GM21619 (cell line): ENCODE measurements at regions not wholly inside any gene's neighbourhood (a gene's known extent, or its start where the extent isn't known, plus 50 kb on each side); places are given as distances from the start of the nearest gene placed in this dataset.

ENCODE experiments used
- ATAC-seq: cut with Tn5 transposase; IDR thresholded peaks from one replicate; pipeline ENCODE4 v1.9.1; 2021; ENCODE audit not compliant: unreplicated experiment

DNA sequence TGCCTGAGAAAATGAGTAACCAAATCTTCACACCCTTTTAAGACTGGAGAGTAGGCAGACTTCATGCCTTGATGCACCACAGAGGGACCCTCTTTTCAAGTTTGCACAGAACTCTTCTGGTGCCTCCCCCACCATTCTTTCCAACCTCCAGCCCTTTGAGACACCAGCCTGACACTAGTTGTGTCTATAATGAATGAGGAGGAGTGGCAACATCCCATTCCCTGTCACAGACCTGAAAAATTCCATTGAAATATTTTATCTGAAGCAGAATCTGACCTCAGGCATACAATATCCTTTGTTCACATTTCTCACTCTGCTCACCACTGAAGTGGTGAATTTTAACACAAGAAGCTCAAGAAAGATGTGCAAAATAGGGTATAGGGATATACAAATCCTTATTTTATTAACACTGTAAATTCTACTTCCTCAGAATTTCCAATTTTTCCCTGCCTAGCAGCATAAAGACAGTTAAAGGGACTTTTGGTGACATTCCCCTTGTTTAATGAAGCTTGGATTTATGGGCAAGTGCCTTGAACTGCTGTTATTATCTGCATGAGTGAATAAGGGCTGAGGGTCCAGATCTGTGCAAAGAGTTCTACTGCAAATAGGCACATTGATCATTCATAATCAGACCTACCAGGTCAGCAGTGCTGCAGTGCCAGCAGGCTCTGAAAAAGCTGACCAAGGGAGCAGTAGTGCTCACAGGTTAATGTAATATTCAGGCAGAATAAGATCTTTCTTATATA is 149.9 kb upstream of the PAQR3 start:
- ATAC-seq = no peak

DNA sequence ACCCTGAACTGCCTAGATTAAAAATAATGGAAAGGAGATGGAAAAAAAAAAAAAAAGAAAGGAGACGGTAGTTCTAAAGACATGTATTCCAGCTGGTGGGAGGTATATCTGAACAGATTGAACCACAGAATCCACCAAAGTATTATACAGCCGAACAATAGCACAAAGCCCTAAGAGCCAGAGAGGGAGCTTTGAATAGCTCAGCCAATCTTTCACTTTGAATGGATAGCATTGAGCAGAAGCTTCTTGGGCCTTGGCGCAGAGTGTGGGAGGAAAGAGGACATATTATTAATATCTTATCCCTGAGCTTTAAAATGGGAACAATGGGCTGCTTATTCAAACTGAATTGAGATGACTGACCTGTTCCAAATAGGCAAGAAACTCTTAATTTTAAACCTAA is 147.8 kb upstream of the PAQR3 start:
- ATAC-seq = no peak

GRCh38 chr4:79083406-79084010 is 144.3 kb upstream of the PAQR3 start:
- ATAC-seq = no peak

GRCh38 chr4:79082997-79083396 is 143.8 kb upstream of the PAQR3 start:
- ATAC-seq = no peak

DNA sequence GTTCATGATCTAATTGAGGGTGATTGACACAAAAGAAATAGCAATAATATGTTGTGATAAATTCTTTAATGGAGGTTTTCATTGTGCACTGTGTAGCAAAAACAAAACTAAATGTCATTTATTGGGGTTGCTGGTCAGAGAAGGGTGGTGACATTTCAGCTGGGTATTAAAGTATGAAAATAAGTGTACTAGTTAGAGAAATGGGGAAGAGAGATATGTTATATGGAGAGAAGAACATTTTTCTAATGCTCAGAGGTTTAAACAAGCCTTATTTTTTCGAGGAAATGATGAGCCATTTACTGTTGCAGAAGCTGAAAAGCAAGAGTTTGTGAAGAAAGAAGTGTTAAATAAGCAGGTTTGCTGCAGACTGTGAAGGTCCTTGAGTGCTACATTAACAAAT is 142.7 kb upstream of the PAQR3 start:
- ATAC-seq = no peak

DNA sequence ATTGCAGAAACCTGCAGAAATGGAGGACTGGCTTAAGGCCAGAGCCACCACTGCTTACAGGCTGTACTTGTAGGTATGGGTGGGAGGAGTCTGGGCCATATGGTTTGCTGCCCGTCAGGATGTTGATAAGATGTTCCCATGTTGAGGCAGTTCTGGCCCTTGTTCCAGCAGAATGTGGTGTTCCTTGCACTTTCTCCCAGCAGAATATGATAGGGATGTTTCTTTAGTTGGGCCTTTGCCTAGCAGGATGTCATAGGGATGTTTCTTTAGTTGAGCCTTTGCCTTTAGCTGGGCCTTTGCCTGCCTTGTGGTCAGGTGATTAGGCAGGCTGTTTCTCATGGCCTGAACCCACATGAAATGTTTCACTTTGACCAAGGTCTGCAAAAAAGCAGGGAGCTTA is 139.1 kb upstream of the PAQR3 start:
- ATAC-seq = no peak

DNA sequence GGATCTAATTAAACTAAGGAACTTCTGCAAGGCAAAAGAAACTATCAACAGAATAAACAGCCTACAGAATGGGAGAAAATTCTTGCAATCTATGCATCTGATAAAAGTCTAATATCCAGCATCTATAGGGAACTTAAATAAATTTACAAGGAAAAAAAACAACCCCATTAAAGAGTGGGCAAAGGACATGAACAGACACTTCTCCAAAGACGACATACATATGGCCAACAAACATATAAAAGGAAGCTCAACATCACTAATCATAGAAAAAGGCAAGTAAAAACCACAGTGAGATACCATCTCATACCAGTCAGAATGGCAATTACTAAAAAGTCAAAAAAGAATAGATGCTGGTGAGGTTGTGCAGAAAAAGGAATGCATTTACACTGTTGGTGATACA is 134.8 kb upstream of the PAQR3 start:
- no peak for ATAC-seq

- no peak for ATAC-seq
These were observed 134.2 kb upstream of the PAQR3 start for GRCh38 chr4:79073471-79073870.

- no peak for ATAC-seq
These were observed 126.0 kb upstream of the PAQR3 start for GRCh38 chr4:79065262-79065661.

DNA sequence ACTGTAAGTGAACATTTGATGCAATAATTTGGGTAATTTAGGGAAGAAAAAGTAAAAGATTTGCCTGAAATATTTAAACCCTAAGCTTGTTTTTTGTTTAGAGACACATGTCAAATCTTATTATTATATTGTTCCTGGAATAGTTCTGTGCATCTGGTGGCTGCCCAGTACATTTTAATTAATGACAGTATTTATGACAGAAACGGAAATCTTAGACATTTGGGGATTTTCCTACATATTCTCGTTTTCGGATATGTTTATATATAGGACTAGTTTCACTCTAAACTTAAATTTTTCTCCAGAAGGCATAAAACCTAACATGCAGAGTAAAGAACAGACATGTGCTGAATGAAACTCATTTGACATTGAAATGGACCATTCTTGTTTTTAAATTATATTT is 125.6 kb upstream of the PAQR3 start:
- ATAC-seq = no peak

DNA sequence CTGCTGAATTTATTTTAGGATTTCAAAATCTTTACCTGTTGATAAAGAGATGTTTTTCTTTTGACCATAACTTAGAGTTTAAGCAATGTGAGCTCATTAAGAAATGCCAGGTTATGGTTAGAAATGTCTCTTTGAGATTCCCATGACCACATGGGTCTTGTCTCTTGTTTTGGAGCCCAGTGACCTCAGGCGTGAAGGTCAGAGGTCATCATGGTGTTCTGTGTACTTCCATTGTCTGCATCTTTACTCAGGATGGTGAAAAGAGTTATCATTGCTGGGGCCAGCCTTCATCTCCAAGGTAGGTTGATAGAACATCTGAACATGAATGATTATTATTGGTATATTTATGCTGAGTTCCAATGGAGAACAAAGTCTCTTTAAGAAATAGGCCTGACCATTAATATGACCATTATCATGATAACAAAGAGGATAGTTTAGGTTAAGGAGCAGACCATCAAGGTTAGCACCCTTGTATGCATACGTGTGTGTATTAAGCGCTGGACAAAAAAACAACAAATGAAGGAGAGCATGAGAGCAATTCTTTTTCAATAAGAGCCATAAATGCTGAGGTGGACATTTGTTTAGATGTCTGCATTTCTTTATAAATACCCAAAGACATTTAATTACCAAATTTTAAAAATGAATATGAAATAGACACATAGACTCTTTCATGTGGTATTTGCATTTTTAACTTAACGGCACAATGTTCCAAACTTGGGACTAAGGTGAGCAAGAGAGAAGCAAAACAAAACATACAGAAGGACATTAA is 120.6 kb upstream of the PAQR3 start:
- no peak for ATAC-seq

DNA sequence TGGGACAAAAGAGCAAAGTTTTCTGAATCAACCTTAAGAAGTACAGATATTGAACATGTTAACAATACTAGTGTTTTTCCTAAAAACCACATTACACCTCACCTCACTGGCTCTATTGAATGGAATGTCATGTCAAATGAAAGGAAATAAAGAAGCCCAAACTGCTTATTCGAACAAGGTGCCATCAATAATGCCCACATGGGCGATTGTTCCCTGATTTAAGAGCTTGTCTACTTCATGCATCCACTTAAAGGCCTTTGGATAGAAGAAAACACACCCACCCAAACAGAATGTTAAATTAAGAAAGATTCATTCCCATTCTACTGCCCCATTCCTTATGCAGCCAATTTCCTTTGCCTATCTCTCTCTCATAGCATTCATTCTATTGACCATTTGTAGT is 118.5 kb upstream of the PAQR3 start:
- no peak for ATAC-seq

GRCh38 chr4:79053754-79054153 is 114.5 kb upstream of the PAQR3 start:
- no peak for ATAC-seq

- ATAC-seq = no peak
These were observed 111.3 kb upstream of the PAQR3 start for GRCh38 chr4:79050541-79050880.

DNA sequence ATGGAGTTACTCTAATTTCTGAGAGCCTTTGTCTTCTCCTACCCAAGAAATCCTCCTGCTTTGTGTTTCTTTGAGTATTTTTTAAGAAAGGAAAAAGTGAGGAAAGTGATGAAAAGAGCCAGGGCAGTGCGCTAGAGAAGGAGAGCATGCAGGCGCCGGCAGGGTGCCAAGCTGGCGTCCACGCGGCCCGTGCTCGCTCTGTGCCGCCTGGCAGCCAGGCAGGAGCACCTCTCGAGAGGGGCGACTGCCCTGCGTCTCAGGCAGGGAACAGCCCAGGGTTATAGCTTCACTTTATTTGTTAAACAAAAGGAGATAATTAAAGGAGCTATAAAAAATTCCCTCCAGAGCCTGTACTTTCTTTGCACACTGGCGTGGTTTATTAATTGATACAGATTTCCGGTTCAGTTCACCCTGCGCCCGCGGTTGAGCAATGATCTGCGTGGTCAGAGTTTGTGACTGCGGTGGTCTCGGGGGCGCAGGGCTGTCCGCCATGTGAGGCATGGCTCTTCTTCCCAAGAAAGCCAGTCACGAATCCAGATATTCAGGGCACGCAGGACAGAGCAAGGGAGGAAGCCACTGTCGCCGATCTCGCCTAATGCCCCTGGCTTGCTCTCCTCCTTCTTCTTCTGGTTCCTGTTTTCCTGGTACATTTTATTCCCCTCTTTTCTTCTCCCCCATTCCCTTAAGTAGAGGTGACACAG is 110.8 kb upstream of the PAQR3 start:
- no peak for ATAC-seq

GRCh38 chr4:79048878-79049277 is 109.6 kb upstream of the PAQR3 start:
- ATAC-seq = no peak

DNA sequence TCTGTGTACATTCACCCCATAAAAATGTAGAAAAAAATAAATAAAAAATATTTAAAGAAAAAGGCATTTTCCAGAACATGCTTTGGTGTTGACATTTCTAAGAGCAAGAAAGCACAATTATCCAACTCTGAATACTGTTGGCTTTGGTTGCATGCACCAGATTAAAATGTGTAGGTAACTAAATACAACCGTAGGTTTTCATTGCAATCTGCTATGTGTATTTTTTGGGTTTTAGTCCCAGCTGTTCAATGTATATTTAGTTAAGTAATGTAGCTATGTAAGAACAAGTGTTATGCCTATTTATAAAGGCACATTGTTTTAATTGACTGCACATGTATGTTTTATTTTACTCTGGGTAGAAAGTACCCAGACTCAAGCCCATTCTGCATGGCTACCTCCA is 108.1 kb upstream of the PAQR3 start:
- ATAC-seq = no peak

GRCh38 chr4:79046016-79046592 is 106.9 kb upstream of the PAQR3 start:
- ATAC-seq = no peak

DNA sequence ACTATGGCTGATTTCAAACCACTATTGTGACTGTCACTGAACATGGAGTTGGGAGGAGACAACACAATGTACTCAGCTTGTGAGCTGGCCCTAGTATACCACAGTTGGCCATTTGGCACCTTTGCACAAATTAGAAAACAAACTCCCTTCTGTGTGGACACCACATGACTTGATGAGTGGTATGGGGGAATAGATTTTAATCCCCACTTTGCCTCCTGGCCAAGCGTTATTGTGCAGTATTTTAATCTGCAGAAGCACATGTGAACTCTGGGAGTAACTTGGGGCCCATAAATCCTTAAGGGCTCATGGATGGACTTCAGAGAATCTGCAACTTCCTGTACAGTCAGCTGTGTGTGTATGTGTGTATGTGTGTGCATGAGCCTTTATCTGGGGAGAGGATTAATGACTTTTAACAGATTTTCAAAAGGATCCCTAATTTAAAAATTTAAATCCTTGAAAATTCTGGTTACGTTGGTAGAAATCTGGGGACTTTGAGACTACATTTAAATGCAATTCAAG is 105.0 kb upstream of the PAQR3 start:
- no peak for ATAC-seq

DNA sequence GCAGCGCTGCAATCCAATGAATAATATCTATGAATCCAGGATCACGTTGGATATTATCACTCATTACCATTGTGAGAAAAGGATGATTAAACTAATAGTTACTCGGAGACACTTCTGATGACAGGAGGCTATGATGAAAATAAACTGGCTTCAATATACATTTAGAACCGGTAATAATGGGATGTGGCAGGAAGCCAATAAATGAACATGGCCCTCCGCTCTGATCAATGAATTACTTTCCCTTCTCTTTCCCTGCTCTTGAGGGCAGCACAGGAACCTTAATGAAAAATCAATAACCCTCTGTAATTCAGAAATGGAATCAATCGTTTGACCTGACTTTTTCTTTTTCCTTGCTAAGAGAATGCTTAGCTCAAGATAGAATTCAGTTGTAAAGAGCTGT is 103.9 kb upstream of the PAQR3 start:
- ATAC-seq = no peak

- no peak for ATAC-seq
These were observed 102.9 kb upstream of the PAQR3 start for GRCh38 chr4:79042079-79042674.
